HEK293T (cell line): ENCODE measurements at regions not wholly inside any gene's neighbourhood (a gene's known extent, or its start where the extent isn't known, plus 50 kb on each side); places are given as distances from the start of the nearest gene placed in this dataset.

Source experiments
- ARNT ChIP-seq: fragments of 450-650 bp; IDR thresholded peaks from 2 replicates; pipeline ENCODE4 v1.6.1; 2017; ENCODE audit warnings: mild to moderate bottlenecking
- BHLHE40 ChIP-seq: fragments of 450-650 bp; IDR thresholded peaks from 2 replicates; pipeline ENCODE4 v1.6.1; 2016; ENCODE audit warnings: mild to moderate bottlenecking, moderate library complexity, borderline replicate concordance
- FOXK2 ChIP-seq: fragments of 450-650 bp; IDR thresholded peaks from 2 replicates; pipeline ENCODE4 v1.6.1; 2016; ENCODE audit warnings: mild to moderate bottlenecking
- FOXM1 ChIP-seq: fragments of 450-650 bp; IDR thresholded peaks from 2 replicates; pipeline ENCODE4 v1.6.1; 2017; ENCODE audit warnings: mild to moderate bottlenecking, borderline replicate concordance
- LEF1 ChIP-seq: fragments of 450-650 bp; IDR thresholded peaks from 2 replicates; pipeline ENCODE4 v1.6.1; 2017; ENCODE audit warnings: mild to moderate bottlenecking, borderline replicate concordance
- NFRKB ChIP-seq: fragments of 450-650 bp; IDR thresholded peaks from 2 replicates; pipeline ENCODE4 v1.6.1; 2016; ENCODE audit warnings: mild to moderate bottlenecking, moderate library complexity
- SP1 ChIP-seq: fragments of 450-650 bp; IDR thresholded peaks from 2 replicates; pipeline ENCODE4 v1.6.1; 2017
- SUZ12 ChIP-seq: fragments of 450-650 bp; IDR thresholded peaks from 2 replicates; pipeline ENCODE4 v1.6.1; 2016; ENCODE audit warnings: mild to moderate bottlenecking
- ZNF384 ChIP-seq: fragments of 450-650 bp; IDR thresholded peaks from 2 replicates; pipeline ENCODE4 v1.6.1; 2016
- TF ChIP-seq, protein P1 (sequence below): fragments of 450-650 bp; IDR thresholded peaks from 2 replicates; pipeline ENCODE4 v1.6.1; 2016

DNA sequence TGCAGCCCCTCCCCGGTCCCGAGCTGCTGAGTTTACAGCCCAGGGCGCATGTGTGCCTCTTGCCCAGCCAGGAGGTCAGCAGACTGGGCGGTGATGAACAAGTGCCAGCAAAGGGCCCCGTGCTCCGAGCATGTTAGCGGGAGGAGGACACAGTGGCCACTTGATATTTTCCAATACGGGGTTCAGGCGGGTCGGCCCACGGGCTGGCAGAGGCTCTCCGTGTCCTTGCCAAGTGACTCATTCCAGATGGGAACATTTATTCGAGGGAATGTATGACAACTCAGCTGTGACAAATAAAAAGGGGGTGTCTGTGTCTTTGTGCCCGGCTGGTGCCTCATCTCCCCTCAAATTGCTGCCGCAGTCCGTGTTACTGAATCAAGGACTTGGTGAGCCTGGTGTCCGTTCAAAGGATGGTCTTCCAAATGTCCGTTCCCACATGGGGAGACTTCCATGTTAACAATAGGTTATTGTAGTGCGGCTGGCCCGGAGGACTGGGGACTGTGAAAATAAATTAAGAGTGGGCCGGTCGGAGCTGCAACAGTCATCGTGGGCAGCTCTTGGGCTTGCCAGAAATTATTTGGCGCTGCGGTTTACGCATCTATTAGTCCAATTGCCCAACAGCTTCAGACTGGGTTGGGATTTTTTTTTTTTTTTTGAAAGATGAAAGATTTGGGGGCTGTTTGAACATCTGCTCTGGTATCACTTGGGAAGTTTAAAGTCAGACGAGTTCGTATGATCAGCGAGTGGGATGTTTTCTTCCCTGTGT, 174.0 kb upstream of the CIBAR2 start:
- TF ChIP-seq SUZ12 (no peak), BHLHE40 (no peak), FOXM1 (no peak), SP1 (no peak), LEF1 (no peak), FOXK2 (no peak), ARNT (no peak), NFRKB (no peak), ZNF384 (no peak)
- TF ChIP-seq, protein P1, sequence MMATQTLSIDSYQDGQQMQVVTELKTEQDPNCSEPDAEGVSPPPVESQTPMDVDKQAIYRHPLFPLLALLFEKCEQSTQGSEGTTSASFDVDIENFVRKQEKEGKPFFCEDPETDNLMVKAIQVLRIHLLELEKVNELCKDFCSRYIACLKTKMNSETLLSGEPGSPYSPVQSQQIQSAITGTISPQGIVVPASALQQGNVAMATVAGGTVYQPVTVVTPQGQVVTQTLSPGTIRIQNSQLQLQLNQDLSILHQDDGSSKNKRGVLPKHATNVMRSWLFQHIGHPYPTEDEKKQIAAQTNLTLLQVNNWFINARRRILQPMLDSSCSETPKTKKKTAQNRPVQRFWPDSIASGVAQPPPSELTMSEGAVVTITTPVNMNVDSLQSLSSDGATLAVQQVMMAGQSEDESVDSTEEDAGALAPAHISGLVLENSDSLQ, result no peak
